ENCODE measurements at regions not wholly inside any gene's neighbourhood (a gene's known extent, or its start where the extent isn't known, plus 50 kb on each side); places are given as distances from the start of the nearest gene placed in this dataset.
"Not testable (repeated sequence)": the region's sequence is repeated elsewhere in the genome, so short reads cannot be mapped to it uniquely, and the experiment has no call there.

DNA sequence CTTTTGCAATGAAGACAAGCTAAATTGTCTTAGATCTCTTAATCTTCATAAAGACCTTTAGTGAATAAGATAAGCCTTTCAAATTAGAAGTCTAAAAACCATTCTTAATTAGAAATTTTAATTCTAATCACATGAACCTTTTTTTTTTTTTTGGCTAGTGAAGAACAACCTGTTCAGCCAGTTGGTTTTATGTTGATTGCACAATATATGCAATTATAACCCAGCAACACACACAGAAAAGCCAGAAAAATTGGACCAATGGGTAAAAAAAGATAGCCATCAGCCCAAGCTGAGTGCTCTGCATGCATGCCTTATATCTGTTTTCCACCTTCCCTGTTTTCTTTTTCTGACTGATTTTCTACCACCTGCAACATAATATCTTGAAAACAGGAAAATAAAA is 252.2 kb downstream of the SYT10 start:
- no peak for DNase-seq

DNA sequence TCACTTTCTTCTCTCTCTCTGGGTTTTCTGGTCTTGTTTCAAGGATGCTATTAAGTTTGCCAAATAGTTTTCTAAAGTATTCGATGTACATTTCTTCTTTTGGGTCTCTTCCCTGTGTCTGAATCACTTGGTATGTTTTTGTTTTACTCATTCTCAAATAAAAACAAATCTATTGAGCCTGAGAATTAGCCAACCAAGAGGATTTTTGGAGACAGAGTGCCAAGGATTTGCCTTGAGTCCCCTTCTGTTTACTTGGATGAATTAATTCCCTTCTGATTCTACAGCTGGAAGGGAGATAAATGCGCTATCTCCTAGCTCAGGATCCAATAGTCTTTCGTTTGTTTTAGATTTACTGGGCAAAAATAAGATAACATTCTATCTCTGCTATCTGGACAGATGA is 255.5 kb downstream of the SYT10 start:
- DNase-seq = no peak

DNA sequence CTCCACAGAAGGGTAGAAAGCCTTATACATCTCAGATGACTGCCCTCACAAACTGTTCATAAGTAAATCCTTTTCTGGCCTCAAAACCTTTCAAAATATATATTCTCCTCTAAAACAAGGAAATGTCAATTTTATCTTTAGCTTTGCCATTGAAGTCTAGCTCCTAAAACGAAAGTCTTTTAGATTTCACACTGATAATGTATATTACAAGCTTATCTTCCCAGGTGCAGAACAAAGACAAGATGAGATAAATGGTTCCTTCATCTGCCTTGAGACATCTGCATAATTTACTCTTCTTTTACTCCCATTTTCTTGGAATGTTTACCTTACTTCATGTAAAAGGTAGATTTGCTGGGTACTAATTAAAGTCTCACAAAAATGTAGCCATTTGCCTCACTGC is 257.1 kb downstream of the SYT10 start:
- DNase-seq = no peak

DNA sequence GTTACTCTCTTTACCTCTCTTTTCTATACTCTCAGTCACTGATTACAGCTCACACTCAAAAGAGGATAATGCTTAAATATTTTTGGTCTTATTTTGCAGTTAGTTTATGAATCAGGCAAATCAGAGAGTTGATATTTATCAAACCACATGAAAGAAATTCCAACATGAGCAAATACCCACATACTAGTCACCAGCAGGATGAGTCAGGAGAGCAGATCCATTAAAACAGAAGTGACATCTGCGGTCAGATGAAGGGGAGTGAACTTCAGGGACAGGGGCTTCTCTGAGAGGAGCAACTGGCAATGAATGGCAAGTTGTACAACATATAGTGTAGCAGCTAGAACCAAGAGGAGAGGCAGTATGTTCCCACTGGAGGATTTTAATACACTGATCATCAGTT is 258.7 kb downstream of the SYT10 start:
- no peak for DNase-seq

DNA sequence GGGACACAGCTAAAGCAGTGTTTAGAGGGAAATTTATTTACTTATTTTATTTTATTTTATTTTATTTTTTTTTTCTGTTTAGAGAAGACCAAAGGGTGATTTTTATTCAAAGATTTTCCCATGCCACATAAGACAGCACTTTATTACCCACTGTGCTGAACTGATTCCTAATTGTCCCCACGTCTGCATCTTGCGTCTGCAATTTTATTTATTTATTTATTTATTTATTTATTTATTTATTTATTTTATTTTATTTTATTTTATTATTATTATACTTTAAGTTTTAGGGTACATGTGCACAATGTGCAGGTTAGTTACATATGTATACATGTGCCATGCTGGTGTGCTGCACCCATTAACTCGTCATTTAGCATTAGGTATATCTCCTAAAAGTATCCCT is 269.7 kb upstream of the PKP2 start:
- not testable (repeated sequence) for DNase-seq

DNA sequence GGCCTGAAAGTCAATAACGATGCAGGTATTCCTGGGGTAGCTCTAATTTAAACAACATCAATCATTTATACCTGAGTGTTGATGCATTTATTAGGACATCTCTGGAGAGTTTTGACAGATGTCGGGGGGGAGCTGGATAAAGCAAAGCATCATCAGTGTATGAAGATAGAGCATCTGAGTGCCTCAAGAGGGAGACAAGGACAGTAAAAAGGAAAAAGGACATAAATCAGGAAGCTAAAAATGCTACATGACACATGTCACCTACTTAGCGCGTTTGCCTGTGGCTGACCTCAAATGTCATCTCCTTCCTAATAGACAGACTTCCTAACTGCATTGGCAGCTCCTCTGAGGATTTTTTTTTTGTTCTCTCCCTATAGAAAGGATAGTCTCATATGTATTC is 259.5 kb upstream of the PKP2 start:
- DNase-seq = no peak

DNA sequence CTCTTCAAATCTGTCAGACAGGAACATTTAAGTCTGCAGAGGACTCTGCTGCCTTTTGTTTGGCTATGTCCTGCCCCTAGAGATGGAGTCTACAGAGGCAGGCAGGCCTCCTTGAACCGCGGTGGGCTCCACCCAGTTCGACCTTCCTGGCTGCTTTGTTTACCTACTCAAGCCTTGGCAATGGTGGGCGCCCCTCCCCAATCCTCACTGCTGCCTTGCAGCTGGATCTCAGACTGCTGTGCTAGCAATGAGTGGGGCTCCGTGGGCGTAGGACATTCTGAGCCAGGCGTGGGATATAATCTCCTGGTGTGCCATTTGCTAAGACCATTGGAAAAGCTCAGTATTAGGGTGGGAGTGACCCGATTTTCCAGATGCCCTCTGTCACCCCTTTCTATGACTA is 250.7 kb upstream of the PKP2 start:
- not testable (repeated sequence) for DNase-seq

DNA sequence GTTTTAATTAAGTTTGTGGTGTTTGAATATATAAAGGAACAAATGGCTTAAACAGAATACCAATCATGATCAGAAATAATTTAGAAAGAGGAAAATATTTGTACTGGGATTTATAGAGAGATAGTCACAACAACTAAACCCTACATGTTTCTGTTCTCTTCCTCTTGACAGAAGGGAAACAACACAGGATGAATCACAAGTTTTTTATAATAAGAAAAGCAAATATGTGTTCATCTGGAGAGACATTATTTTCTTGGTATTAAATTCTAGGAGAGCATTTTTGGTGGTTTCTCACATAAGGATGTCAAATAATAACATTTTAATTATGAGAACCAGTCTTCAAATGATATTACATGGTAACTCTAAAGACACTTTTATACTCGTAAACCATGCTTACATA is 232.9 kb upstream of the PKP2 start:
- no peak for DNase-seq

DNA sequence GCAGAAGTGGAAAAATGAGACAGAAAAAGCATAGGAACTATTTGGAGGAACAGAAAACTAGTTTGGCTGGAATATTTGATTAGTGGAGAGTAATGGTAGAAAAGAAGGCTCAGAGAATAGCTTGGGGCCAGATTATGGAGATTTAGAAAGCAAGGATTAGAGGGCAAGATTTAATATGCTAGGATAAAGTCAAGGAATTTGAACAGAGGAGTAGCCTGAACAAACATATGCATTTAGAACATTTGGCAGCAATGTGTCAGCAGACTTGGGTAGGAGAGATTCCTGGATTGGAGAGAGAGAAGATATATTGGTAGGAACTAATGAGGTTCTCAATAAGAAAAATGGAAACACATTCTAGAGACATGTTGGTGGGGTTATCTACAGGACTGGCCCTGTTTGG is 229.2 kb upstream of the PKP2 start:
- DNase-seq = no peak

DNA sequence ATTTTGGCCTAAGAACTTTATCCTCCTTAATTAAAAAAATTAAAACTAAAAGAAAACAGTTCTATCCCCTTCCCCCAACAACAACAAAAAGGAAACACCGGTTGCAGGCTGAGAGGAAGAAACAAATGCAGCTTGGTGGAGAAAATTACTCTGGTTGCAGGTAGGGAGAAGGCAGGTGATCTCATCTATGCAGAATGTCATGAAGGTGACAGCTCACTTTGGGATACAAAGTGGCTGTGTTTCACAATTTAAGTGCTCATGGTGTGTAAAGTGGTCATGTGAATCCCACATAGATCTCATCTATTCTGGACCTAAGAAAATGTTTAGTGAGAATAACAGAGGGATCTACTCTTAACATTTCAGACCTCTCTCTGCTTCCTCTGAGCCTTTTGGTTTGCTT is 219.7 kb upstream of the PKP2 start:
- DNase-seq = no peak

DNA sequence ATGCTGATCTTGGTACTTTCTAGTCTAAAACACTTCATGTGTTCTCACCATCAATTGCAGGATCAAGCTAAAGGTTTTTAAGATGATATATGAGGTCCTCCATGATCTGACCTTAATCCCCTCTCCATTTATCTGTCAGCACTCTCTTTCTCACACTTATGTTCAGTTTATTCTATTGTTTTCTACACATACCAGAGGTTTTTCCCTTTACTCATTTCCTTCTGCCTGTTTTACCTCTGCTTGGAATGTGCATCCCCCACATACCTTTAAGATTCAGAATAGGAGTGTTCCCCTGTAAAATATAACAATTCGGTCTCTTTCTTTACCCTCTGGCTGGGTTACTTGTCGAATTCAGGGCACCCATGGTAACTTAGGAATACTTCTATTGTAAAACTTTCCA is 219.1 kb upstream of the PKP2 start:
- no peak for DNase-seq

DNA sequence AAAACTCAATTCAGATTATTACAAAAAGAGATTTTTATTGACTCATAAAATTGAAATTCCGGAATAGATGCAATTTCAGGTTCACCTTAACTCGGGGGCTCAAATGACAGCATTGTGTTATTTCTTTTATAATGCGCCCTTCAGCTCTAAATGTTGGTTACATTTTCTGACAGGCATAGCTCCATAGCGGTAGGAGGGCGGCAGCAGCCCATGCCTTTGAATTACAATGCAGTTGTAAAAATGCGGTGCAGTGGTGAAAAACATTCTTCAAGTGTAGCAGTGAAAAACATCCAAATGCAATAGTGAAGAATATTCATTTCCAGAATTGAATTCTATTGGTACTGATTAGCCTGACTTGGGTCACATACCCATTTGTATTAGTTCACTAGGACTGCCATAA is 215.3 kb upstream of the PKP2 start:
- DNase-seq = no peak

DNA sequence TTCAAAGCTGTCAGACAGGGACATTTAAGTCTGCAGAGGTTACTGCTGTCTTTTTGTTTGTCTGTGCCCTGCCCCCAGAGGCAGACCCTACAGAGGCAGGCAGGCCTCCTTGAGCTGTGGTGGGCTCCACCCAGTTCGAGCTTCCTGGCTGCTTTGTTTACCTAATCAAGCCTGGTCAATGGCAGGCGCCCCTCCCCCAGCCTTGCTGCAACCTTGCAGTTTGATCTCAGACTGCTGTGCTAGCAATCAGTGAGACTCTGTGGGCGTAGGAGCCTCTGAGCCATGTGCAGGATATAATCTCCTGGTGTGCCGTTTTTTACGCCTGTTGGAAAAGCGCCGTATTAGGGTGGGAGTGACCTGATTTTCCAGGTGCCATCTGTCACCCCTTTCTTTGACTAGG is 211.2 kb upstream of the PKP2 start:
- DNase-seq = not testable (repeated sequence)

DNA sequence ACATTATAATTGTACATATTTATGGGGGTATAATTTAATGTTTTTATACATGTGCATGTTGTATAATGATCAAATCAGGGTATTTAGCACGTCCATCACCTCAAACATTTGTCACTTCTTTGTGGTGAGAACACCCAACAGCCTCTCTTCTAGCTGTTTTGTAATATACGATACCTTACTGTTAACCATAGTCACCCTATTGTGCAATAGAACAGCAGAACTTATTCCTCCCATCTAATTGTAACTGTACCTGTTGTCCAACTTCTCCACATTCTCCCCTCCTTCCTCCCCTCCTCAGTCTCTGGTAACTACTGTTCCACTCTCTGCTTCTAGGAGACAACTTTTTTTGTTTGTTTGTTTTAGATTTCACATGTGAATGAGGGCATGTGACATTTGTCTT is 197.0 kb upstream of the PKP2 start:
- no peak for DNase-seq

DNA sequence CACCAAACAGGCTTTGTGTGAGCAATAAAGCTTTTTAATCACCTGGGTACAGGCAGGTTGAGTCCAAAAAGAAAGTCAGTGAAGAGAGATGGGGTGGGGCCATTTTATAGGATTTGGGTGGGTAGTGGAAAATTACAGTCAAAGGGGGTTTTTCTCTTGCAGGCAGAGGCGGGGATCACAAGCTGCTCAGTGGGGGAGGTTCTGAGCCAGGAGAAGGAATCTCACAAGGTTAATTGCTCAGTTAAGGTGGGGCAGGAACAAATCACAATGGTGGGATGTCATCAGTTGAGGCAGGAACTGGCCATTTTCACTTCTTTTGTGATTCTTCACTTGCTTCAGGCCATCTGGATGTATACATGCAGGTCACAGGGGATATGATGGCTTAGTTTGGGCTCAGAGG is 191.3 kb upstream of the PKP2 start:
- not testable (repeated sequence) for DNase-seq

DNA sequence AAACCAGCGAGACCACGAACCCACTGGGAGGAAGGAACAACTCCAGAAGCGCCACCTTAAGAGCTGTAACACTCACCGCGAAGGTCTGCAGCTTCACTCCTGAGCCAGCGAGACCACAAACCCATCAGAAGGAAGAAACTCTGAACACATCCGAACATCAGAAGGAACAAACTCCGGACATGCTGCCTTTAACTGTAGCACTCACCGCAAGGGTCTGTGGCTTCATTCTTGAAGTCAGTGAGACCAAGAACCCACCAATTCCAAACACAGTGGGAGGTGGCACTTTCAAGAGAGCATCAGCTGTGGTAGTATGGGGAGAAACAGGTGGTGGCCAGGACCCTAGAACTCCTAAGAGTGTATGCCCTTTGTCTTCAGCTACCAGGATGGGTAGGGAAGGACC is 179.8 kb upstream of the PKP2 start:
- DNase-seq = not testable (repeated sequence)

DNA sequence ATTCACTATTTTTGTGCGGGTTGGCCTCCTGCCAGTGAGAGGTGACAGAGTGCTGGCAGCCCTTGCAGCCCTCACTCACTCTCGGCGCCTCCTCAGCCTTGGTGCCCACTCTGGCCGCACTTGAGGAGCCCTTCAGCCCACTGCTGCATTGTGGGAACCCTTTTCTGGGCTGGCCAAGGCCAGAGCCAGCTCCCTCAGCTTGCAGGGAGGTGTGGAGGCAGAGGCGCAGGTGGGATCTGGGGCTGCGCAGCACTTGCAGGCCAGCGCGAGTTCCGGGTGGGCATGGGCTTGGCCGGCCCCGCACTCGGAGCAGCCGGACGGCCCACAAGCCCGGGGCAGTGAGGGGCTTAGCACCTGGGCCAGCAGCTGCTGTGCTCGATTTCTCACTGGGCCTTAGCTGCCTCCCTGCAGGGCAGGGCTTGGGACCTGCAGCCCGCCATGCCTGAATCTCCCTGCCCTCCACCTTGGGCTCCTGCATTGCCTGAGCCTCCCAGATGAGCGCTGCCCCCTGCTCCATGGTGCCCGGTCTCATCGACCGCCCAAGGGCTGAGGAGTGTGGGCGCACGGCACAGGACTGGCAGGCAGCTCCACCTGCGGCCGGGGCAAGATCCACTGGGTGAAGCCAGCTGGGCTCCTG is 178.7 kb upstream of the PKP2 start:
- not testable (repeated sequence) for DNase-seq

DNA sequence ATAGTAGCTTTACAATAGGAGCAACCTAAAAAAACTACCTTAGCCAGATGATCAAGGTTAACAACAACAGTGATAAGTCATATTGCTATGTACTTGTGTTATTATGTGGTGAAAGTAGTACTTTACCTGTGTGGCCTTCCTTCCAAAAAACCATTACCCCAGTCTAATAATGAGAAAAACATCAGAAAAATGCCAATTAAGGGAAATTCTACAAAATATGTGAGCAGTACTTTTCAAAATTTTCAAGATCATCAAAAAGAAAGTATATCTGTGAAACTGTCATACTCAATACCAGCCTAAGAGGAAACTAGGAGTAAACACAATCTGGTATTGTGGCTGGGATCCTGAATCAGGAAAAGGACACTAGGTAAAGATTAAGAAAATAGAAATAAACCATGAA is 165.3 kb upstream of the PKP2 start:
- DNase-seq = no peak

DNA sequence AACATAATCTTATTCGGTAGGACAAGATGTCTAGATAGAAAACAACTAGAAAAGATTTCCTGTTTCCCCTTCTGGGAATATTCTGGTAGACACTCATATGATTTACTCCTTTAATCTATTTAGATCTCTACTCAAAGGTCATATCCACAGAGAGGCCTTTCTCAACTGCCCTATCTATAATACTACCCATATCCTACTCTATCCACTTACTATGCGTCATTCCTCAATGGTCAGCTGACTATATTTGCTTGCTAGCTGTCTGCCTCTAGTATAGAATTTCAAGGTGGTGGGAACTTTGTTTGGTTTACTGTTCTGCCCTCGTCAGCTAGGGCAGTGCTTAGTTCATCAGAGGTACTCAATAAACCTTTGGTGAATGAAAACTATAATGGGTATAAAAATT is 157.8 kb upstream of the PKP2 start:
- no peak for DNase-seq

DNA sequence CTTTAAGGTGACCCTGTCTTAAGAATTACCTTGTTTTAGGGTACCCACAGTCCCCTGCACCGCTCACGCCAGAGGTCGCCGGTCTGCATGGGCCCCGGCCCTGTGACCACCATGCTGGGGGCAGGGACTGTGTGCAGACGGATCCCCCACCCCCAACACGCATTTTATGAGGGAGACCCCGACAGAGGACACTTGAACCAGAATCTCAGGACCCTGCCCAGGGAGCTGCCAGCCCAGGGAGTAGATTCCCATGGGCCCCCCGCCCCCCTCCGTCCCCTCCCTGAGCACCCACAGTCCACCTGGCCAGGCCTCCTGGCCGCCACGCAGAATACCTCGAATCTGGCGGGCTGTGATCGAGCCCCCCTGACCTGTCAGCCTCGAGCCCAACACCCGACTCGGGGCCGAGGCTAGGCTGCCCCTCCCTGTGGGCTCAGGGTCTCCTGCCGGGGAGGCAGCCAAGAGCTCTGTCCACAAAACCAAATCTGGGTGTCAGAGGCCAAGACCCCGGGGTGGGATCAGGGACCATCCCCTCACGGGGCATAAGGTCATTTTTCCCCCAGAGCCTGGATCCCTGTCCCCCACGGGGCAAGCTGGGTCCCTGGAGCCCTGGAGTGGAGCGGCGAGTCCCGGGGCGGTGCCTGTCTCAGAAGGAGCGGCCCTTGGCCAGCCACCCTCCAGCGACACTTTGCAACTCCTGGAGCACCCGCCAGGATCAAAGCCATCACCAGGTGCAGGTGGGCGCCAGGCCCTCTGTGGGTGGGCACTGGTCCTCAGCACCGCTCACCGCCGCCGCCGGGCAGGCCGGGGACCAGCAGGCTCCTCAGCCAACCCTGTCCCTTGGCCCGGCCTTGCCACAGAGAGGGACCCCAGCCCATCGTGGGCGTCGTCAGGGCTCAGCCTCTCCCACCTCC is 155.8 kb upstream of the PKP2 start:
- DNase-seq = no peak

DNA sequence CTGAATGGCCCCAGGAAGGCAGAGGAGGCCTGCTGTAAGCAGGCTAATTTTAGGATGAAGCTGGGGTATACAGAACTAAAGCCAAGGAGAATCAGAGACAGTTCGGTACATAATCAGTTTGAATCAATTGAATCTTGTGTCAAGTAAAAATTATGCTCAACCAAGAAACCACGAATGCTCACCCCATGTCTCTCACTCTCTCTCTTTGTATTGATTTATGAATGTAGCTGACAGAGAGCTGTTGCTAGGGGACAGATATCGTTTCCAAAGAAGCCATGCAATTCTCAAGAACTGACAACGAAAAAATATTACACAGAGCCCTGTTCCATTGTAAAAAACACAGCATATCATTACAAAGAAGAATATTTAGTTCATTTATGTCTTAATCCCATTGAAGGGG is 151.1 kb upstream of the PKP2 start:
- no peak for DNase-seq

DNA sequence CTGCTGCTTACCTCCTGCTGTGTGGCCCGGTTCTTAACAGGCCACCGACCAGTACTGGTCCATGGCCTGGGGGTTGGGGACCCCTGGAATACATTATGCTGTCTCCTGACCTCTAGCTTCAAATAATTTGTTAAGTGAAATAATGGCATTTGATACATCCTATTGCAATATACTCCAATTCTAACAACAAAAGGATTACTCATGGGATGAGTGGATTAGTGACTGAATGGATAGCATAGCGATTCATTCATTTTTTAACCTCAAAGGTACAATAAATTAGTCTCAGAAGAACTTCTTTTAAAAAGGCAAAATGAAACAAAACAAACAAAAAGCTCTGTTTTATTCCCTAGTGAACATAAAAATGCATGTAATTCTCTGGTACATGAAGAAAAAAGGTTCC is 147.9 kb upstream of the PKP2 start:
- no peak for DNase-seq

DNA sequence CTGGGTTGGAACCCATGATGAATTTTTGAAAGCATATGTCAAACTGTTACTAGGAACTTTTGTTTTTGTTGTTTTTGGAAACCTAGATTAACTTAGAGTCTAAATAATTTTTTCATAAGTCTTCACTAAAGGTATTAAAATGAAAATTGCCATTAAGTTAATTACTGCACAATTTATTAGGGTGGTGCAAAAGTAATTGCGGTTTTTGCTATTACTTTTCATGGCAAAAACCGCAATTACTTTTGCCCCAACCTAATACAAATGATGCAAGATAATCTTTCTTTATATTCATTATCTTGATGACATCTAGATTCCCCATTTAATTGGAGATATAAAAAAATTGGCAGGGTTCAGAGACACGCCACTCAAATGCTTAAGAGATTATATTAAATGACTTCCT is 145.0 kb upstream of the PKP2 start:
- DNase-seq = no peak

DNA sequence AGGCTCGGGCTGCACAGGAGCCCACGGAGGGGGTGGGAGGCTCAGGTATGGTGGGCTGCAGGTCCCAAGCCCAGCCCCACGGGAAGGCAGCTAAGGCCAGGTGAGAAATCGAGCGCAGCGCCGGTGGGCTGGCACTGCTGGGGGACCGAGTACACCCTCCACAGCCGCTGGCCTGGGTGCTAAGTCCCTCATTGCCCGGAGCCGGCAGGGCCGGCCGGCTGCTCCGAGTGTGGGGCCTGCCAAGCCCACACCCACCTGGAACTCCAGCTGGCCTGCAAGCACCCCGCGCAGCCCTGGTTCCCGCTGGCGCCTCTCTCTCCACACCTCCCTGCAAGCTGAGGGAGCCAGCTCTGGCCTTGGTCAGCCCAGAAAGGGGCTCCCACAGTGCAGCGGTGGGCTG is 137.4 kb upstream of the PKP2 start:
- DNase-seq = not testable (repeated sequence)

DNA sequence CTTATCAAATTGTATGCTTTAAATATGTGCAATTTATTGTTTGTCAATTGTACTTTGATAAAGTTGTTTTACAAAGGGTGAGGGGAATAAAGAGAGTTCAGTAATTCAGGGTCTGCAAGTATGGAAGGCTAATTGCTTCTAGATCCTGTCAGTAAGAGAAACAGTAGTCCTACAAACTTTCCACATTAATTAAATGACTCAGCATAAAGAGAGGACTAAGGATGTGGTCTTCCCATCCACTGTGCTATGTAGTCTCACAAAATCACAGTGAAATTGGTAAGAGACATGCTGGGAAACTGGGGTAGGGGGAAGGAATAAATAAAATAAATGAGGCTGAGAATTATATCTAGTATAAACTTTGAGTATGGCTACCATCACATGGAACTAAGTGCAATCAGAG is 130.2 kb upstream of the PKP2 start:
- no peak for DNase-seq
